Endothelial cell of umbilical vein (primary cell): ENCODE measurements at regions not wholly inside any gene's neighbourhood (a gene's known extent, or its start where the extent isn't known, plus 50 kb on each side); places are given as distances from the start of the nearest gene placed in this dataset.

ENCODE experiments used
- EZH2 ChIP-seq: IDR thresholded peaks from 2 replicates; pipeline ENCODE4 v1.6.1; 2012; ENCODE audit warnings: borderline replicate concordance, low read depth, mild to moderate bottlenecking, moderate library complexity, low read length, inconsistent platforms; ENCODE audit not compliant: severe bottlenecking
- JUN ChIP-seq: IDR thresholded peaks from 2 replicates; pipeline ENCODE4 v1.6.1; 2011; ENCODE audit warnings: borderline replicate concordance, low read depth; ENCODE audit not compliant: insufficient read length, insufficient read depth
- POLR2A ChIP-seq: IDR thresholded peaks from 2 replicates; pipeline ENCODE4 v1.6.1; 2012; ENCODE audit warnings: low read depth, mild to moderate bottlenecking, control low read depth, low read length
- POLR2AphosphoS5 ChIP-seq: IDR thresholded peaks from 2 replicates; pipeline ENCODE4 v1.6.1; 2012; ENCODE audit warnings: low read depth, mild to moderate bottlenecking, control low read depth, low read length, moderate library complexity; ENCODE audit not compliant: insufficient read depth
- TF ChIP-seq, protein P1 (sequence below), 2 donors: IDR thresholded peaks; 1 replicate in 1 of 2; 2 replicates in 1 of 2; pipeline ENCODE4 v1.5.1; 2011; ENCODE audit warnings: low read length in 2 of 2, mild to moderate bottlenecking in 2 of 2, moderate library complexity in 2 of 2, control low read depth in 1 of 2, inconsistent platforms in 1 of 2, low read depth in 1 of 2; ENCODE audit not compliant: insufficient read depth in 1 of 2; ENCODE audit errors: extremely low read depth in 1 of 2

GRCh38 chr7:86094166-86094669, 549.5 kb upstream of the GRM3 start:
- TF ChIP-seq, protein P1, sequence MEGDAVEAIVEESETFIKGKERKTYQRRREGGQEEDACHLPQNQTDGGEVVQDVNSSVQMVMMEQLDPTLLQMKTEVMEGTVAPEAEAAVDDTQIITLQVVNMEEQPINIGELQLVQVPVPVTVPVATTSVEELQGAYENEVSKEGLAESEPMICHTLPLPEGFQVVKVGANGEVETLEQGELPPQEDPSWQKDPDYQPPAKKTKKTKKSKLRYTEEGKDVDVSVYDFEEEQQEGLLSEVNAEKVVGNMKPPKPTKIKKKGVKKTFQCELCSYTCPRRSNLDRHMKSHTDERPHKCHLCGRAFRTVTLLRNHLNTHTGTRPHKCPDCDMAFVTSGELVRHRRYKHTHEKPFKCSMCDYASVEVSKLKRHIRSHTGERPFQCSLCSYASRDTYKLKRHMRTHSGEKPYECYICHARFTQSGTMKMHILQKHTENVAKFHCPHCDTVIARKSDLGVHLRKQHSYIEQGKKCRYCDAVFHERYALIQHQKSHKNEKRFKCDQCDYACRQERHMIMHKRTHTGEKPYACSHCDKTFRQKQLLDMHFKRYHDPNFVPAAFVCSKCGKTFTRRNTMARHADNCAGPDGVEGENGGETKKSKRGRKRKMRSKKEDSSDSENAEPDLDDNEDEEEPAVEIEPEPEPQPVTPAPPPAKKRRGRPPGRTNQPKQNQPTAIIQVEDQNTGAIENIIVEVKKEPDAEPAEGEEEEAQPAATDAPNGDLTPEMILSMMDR (IDR thresholded peaks at IDR 0.05; ENCODE audit: extremely low read depth in 1 of 2, insufficient read depth in 1 of 2, low read depth in 1 of 2, low read length in 2 of 2) = no peak
- TF ChIP-seq POLR2A (no peak), POLR2AphosphoS5 (no peak), JUN (no peak), EZH2 (no peak)
